ENCODE measurements at regions not wholly inside any gene's neighbourhood (a gene's known extent, or its start where the extent isn't known, plus 50 kb on each side); places are given as distances from the start of the nearest gene placed in this dataset.
"Not testable (repeated sequence)": the region's sequence is repeated elsewhere in the genome, so short reads cannot be mapped to it uniquely, and the experiment has no call there.

- DNase-seq = not testable (repeated sequence)
These were observed 130.5 kb upstream of the ZNF469 start for GRCh38 chr16:88252057-88252794.

GRCh38 chr16:88258141-88258540, 124.6 kb upstream of the ZNF469 start:
- not testable (repeated sequence) for DNase-seq

- not testable (repeated sequence) for DNase-seq
These were observed 123.8 kb upstream of the ZNF469 start for GRCh38 chr16:88258764-88259525.

- not testable (repeated sequence) for DNase-seq
These were observed 123.2 kb upstream of the ZNF469 start for GRCh38 chr16:88259538-88259937.

GRCh38 chr16:88260146-88260545, 122.6 kb upstream of the ZNF469 start:
- DNase-seq = not testable (repeated sequence)

DNA sequence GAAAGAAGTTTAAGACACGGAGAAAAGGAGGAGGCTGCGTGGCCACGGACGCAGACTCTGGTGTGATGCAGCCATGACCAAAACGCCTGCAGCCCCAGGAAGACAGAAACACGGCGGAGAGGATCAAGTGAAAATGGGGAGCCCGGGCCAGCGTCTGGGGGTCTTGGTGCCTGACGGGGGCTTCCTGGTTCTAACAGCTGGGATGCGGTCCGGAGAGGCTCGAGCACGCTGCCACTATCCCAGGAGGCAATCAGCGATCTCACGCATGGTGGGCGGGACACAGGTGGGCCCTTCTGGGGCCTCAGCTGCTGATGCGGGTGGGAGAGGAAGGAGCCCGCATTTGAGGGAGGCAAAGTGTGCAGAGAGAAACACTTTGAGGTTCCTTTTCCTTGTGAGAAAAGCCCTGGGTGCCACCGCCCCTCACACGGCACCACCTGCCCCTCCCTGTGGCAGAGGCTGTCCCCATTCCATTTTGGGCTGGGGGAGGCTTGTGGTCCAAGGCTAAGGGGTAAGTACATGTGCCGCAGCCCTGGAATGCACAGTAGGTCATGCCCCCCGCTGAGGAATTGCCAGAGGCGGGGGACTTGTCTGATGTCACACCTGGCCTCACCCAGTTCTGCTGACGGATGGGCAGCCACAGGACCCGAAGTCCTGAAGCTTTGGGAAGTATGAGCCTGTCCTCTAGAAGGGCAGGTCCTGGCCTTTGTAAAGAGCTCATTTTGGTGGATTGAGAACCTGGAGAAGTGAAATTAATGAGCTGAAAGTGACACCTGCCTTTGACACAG, 121.7 kb upstream of the ZNF469 start:
- DNase-seq = not testable (repeated sequence)

DNA sequence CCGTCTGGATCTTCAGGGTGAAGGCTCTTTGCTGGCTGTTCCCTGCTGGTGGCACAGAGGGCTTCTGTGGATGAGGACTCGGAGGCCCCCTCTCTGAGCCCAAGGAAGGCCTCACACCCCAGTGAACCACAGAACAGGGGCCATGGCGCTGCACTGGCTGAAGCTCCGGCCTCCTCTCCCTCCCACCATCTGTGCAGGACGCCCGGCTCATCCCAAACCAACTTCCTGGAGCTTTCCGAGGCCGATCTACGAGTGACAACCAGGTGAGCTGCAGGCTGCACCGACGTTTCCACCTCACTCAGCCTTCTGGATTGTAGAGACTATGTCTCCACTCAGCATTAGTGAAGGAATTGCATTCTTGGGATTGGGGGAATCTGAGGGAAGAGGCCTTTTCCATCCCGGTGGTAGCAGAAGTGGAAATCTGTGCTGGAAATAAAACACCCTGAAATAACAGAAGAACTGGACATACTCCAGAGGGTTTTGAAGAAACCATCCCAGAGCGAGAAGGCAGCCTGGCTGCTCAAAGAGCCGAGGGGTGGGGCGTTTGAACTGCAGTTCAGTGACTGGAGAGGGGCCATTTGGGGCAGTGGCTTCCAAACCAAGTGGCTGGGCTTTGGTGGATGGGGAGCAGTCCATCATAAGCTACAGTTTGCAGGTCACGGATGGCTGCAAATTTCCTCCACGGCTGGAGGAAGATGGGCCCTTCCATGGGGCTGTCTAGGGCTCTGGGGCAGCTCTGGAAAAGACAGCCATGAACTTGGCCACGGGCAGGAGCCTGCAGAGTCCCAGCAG, 120.7 kb upstream of the ZNF469 start:
- DNase-seq = not testable (repeated sequence)

DNA sequence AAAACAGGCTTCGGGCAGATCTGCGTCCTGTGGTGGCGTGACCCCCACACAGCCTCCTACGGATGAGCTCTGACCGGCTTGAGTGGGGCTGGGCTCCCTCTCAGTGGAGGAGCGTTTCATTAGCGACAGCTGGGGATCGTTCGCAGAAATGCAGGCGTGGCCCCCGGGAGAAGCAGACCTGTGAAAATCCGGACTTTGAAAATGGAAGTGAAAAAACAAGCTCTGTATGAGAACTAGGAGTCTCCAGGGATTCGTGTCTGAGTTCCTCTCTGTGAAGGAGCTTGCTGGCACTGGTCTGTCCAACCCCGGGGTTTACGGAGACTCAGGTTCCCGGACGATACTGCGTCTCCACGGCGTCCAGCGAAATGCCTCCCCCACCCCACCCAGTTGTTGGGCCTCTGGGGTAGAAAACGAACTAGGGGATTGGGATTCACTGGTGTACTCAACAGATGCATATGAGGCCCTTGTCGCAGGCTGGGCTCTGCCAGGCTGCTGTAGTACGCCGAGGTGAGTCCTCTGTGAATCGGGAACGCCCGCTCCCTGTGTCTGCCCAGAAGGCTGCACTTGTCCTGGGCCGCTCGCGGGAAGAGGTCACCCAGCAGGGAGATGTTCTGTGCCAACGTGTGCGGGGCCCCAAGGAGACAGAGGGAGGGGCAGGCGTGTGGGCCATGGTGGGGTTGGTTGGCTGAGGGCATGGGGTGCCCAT, 119.7 kb upstream of the ZNF469 start:
- DNase-seq = not testable (repeated sequence)

DNA sequence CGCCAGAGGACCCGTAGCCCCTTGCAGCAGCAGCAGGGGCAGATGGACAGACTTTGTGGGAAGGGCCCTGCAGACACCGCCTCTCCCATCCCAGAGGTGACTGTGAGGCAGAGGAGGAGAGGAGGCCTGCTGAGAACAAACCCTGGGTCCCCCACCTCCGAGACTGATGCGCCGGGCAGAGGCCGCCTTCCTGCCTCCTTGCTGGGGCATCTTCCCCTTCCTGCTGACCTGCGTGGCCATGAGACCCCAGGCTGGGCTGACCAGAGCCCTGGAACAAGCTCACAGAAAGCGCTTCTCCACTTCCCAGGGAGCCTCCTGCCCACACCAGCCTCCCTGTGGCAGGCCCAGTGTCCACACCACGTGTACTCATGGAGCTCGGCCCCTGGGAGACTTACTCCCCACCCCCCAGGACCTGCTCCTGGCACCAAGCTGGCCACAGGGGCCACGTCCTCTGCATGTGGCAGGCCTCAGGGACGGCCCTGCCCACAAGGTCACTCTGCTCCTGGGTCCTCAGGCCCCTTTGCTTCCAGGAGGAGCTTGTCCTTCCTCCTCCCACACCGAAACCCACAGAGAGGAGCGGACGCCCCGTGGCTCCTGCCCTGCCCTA, 119.0 kb upstream of the ZNF469 start:
- DNase-seq = not testable (repeated sequence)

GRCh38 chr16:88264641-88265285, 118.0 kb upstream of the ZNF469 start:
- DNase-seq = peak; percentile 96

DNA sequence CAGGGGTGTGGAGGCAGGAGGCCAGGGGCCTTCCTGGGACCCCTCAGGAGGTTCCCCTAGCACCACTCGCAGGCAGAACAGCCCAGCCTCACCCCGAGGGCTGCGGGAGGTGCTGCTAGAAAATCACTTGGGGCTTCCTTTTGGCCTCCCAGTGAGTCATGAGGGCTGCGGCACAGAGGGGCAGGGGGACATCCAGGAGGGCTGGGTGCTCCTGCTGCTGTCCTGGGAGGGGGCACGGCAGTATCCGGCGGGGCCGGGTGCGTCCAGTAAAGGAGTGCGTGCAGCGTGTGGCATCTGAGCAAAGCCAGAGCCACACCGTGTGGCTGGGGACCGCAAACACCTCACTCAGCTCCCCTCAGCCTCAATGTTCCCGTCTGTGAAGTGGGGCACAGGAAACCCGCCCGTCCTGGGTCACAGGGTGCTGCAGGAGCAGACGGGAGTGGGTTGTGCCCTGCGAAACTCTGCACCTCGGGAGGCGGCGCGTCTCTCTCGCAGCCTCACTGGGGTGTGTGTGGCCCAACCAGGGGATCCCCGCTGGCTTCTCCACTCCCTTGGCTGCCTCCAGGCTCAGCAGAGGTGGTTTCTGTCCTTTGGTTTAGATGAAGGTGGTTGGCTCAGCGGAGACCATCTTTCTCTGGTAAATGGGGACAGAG, 117.3 kb upstream of the ZNF469 start:
- DNase-seq = not testable (repeated sequence)

- DNase-seq = not testable (repeated sequence)
These were observed 116.7 kb upstream of the ZNF469 start for GRCh38 chr16:88266036-88266435.

DNA sequence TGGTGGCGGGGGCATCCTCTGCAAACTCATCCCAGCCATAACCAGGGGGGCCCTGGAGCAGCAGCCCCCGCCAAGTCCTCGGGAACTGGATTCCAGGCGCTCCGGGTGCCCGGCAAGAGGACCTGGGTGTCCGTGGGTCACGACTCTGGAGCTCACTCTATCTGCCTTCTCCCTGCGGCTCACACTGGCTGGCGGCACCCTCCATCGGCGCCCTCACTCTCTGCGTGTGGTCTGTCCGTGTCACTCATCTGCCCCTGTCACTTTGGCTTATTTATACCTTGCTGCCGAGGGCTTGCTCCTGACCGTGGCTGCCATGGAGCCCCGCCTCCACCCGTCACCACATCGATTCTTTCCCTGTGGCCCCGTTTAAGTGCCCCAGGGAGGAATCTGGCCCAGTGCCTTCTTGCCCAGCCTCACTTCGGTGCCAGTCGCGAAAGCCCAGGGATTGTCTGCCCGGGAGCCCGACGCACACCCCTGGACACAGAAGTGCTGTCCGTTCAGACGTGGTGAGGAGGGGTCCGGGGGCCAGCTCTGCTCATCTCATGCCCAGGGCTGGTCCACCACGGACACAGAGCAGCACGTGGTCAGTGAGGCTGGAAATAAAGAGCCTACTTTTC, 115.7 kb upstream of the ZNF469 start:
- DNase-seq = not testable (repeated sequence)

DNA sequence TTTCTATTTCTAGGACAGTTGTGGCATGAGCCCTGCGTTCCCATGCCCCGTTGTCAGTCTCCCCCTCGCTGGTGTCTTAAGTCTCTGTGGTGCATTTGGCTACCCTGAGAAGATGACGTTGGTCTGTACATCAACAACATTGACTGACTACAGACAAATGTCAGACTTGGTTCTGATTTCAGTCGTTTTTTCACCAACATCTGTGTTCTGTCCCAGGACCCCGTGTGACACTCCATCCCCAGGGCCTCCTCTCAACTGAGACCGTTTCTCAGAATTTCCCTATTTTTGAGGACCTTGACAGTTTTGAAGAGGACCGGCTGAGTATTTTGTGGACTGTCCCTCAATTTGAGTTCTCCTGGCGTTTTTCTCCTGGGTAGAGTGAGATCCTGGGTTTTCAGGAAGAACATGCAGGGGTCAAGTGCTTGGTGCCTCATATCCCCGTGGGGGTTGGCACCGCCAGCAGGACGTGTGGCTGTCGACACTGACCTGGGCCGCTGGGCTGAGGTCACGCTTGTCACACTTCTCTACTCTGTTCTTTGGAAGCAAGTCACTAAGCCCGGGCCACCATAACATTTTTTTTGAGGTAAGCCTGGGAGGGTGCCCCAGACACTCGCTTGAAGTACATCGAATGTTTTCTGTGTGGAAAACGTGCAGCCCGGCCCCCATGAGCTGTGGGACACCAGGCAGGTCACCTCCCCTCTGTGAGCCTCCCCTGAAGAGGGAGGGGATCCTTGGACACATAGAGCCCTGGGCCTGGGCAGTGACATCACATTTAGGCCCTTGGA, 114.4 kb upstream of the ZNF469 start:
- DNase-seq = not testable (repeated sequence)

DNA sequence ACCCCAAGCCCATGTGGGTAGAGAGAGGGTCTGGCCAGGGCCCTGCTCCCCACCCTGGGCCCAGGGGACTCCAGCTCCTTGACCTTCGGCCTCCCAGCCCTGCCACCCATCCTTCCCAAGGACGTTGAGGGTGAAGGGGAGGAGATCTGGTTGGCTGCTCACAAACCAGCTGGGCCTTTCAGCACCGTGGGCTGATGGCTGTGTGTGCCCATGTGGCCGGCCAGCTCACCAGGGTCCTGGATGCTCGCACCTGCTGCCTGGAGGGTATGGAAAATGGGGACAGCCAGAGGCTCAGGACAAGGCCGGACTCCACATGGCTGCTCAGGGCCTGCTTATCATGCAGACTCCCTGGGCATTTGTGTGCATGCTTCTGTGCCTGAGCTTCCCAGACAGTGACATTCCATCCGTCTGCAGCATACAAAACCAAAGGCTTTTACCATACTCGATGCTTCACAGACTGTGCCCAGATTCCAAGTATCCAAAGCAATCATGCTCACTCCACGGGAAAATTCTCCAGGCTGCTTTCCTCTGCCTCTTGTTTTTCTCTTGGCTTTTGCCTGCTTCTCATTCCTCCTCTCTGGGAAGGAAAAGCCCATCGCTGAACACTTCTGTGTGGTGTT, 112.5 kb upstream of the ZNF469 start:
- not testable (repeated sequence) for DNase-seq

DNA sequence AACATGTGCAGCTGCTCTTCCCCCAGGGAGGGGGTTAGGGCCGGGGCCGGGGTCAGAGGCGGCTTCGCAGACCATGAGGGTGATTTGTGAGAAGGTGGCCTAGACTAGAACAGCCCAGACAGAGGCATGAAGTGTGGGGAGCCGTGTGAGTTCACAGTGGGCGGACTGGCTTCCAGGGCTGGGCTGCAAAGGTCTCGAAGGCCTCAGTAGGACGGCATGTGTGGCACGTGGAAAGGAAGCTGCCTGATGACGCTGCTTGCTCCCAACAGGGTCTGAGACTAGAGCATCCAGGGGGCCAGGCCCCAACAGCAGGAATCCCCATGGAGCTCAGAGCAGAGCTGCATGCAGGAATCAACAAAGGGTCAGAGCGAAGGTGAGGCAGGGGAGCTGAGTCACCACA, 111.5 kb upstream of the ZNF469 start:
- not testable (repeated sequence) for DNase-seq

GRCh38 chr16:88271776-88272175, 111.0 kb upstream of the ZNF469 start:
- not testable (repeated sequence) for DNase-seq

DNA sequence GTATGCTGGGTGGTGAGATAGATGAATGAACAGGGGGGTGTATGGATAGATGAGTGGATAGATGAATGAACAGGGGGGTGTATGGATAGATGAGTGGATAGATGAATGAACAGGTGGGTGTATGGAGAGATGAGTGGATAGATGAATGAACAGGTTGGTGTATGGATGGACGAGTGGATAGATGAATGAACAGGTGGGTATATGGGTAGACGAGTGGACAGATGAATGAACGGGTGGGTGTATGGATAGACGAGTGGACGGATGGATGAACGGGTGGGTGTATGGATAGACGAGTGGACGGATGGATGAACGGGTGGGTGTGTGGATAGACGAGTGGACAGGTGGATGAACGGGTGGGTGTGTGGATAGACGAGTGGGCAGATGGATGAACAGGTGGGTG, 110.3 kb upstream of the ZNF469 start:
- not testable (repeated sequence) for DNase-seq

All from NCI-H226 (cell line).